NCI-H82 treated with DMSO at 0.1 percent for 48 hours (cell line): ENCODE measurements at regions not wholly inside any gene's neighbourhood (a gene's known extent, or its start where the extent isn't known, plus 50 kb on each side); places are given as distances from the start of the nearest gene placed in this dataset.

ENCODE experiments used
- DNase-seq: peaks from one replicate; lab custom pipeline; 2025; ENCODE audit not compliant: unreplicated experiment; lab: John Stamatoyannopoulos, UW

- DNase-seq, result no peak
These were observed 76.7 kb upstream of the RAPGEF4 start for GRCh38 chr2:172658945-172659344.

- DNase-seq, result no peak
These were observed 73.5 kb upstream of the RAPGEF4 start for GRCh38 chr2:172662099-172662498.

GRCh38 chr2:172664766-172665165 is 70.9 kb upstream of the RAPGEF4 start:
- DNase-seq, result no peak

GRCh38 chr2:172667581-172668325 is 67.9 kb upstream of the RAPGEF4 start:
- DNase-seq, result no peak

GRCh38 chr2:172671501-172671900 is 64.1 kb upstream of the RAPGEF4 start:
- no peak for DNase-seq

- DNase-seq, result no peak
These were observed 63.5 kb upstream of the RAPGEF4 start for GRCh38 chr2:172672114-172672513.

- peak; percentile 48 for DNase-seq
These were observed 62.5 kb upstream of the RAPGEF4 start for GRCh38 chr2:172673056-172673683.

- no peak for DNase-seq
These were observed 61.3 kb upstream of the RAPGEF4 start for GRCh38 chr2:172674034-172674967.

- no peak for DNase-seq
These were observed 60.7 kb upstream of the RAPGEF4 start for GRCh38 chr2:172674968-172675303.

- no peak for DNase-seq
These were observed 58.3 kb upstream of the RAPGEF4 start for GRCh38 chr2:172677363-172677762.

GRCh38 chr2:172680436-172681068 is 55.1 kb upstream of the RAPGEF4 start:
- no peak for DNase-seq

- no peak for DNase-seq
These were observed 50.2 kb upstream of the RAPGEF4 start for GRCh38 chr2:172685467-172685866.
